Bone marrow (tissue), 2 donors: ENCODE measurements at regions not wholly inside any gene's neighbourhood (a gene's known extent, or its start where the extent isn't known, plus 50 kb on each side); places are given as distances from the start of the nearest gene placed in this dataset.

ENCODE experiments used
- DNase-seq, 2 donors: peaks; one replicate each; lab custom pipeline; 2025; lab: John Stamatoyannopoulos, UW

GRCh38 chr1:36542962-36543515 lies 60.3 kb upstream of the CSF3R start:
- peak in 1 of 2 donors; percentile 25 for DNase-seq

- DNase-seq, result no peak
These were observed 59.6 kb upstream of the CSF3R start for GRCh38 chr1:36542024-36542961.

- no peak for DNase-seq
These were observed 57.3 kb upstream of the CSF3R start for GRCh38 chr1:36540056-36540455.

- no peak for DNase-seq
These were observed 56.8 kb upstream of the CSF3R start for GRCh38 chr1:36539526-36539925.

GRCh38 chr1:36537991-36538390 lies 55.3 kb upstream of the CSF3R start:
- DNase-seq, result no peak

- DNase-seq, result no peak
These were observed 54.6 kb upstream of the CSF3R start for GRCh38 chr1:36537190-36537768.

GRCh38 chr1:36536727-36537126 lies 54.0 kb upstream of the CSF3R start:
- DNase-seq, result no peak

- DNase-seq, result no peak
These were observed 52.1 kb upstream of the CSF3R start for GRCh38 chr1:36534711-36535412.

- DNase-seq, result no peak
These were observed 51.2 kb upstream of the CSF3R start for GRCh38 chr1:36533897-36534296.

- no peak for DNase-seq
These were observed 50.2 kb upstream of the CSF3R start for GRCh38 chr1:36532810-36533401.
